Panc1 (cell line): ENCODE measurements at regions not wholly inside any gene's neighbourhood (a gene's known extent, or its start where the extent isn't known, plus 50 kb on each side); places are given as distances from the start of the nearest gene placed in this dataset.
A peak's percentile ranks its signal among the peaks of the same experiment; 100 is the strongest.

Source experiments
- ATAC-seq: fragments of 200-7000 bp; cut with Tn5 transposase; 2 replicates; pipeline ENCODE4 v1.9.1; 2020; ENCODE audit warnings: mild to moderate bottlenecking, moderate library complexity
- BruUV-seq: library from RNA; stranded (reverse); fragments of 400-500 nt; replicated peaks from 2 replicates; lab custom pipeline; 2021; lab: Mats Ljungman, UMichigan
- CTCF ChIA-PET: fragments of 300-600 bp; sonication (Branson Sonifier 250); formaldehyde crosslinking; loops from one replicate; lab custom pipeline; 2022; ENCODE audit warnings: antibody characterized with exemption; lab: Charles Lee
- POLR2A ChIA-PET: fragments of 300-600 bp; sonication (Branson Sonifier 250); formaldehyde crosslinking; loops from one replicate; lab custom pipeline; 2022; ENCODE audit warnings: antibody characterized with exemption; lab: Charles Lee
- DNase-seq: peaks from one replicate; pipeline ENCODE4 v3.0.0-alpha.2; 2010; ENCODE audit warnings: low read depth, low spot score
- H3K27ac ChIP-seq: 2 replicates; pipeline ENCODE4 v1.5.1; 2011; ENCODE audit warnings: mild to moderate bottlenecking, low read length, inconsistent platforms
- H3K27me3 ChIP-seq: fragments of 200-500 bp; sonication (Bioruptor generic); 2 replicates; pipeline ENCODE4 v1.6.0; 2014; ENCODE audit warnings: low read length, inconsistent platforms; ENCODE audit not compliant: control insufficient read depth, insufficient read depth
- H3K36me3 ChIP-seq: fragments of 200-500 bp; sonication (Bioruptor generic); 2 replicates; pipeline ENCODE4 v1.5.1; 2014; ENCODE audit warnings: inconsistent platforms, mild to moderate bottlenecking, low read length, moderate library complexity; ENCODE audit not compliant: control insufficient read depth, insufficient read depth
- H3K4me1 ChIP-seq: 2 replicates; pipeline ENCODE4 v1.5.1; 2011; ENCODE audit warnings: inconsistent platforms, mild to moderate bottlenecking, low read length, moderate library complexity; ENCODE audit not compliant: control insufficient read depth, insufficient read depth
- H3K4me3 ChIP-seq, 2 experiments: 2 replicates each; pipeline ENCODE4 v1.5.1; 2011 to 2012; ENCODE audit warnings: low read depth in 2 of 2, low read length in 2 of 2, mild to moderate bottlenecking in 2 of 2, inconsistent platforms in 1 of 2, moderate library complexity in 1 of 2
- H3K9me3 ChIP-seq: fragments of 200-500 bp; sonication (Bioruptor generic); 2 replicates; pipeline ENCODE4 v1.5.1; 2014; ENCODE audit warnings: low read depth, mild to moderate bottlenecking, inconsistent platforms, low read length, moderate library complexity; ENCODE audit not compliant: control insufficient read depth, insufficient read depth
- CTCF ChIP-seq: fragments of 450-650 bp; IDR thresholded peaks from 2 replicates; pipeline ENCODE4 v1.5.1; 2017; ENCODE audit warnings: mild to moderate bottlenecking
- POLR2AphosphoS5 ChIP-seq: IDR thresholded peaks from 2 replicates; pipeline ENCODE4 v1.6.1; 2012; ENCODE audit warnings: mild to moderate bottlenecking, low read depth, low read length, moderate library complexity
- REST ChIP-seq, 2 experiments: IDR thresholded peaks; 2 replicates each; pipeline ENCODE4 v1.6.1; 2011 to 2012; ENCODE audit warnings: low read depth in 2 of 2, control low read depth in 1 of 2, low read length in 1 of 2, mild to moderate bottlenecking in 1 of 2, moderate library complexity in 1 of 2; ENCODE audit not compliant: insufficient read depth in 1 of 2
- SIN3A ChIP-seq: IDR thresholded peaks from 2 replicates; pipeline ENCODE4 v1.6.1; 2012; ENCODE audit warnings: low read depth, mild to moderate bottlenecking, low read length, moderate library complexity, borderline replicate concordance; ENCODE audit not compliant: insufficient read depth
- TCF7L2 ChIP-seq: IDR thresholded peaks from 2 replicates; pipeline ENCODE4 v1.6.1; 2011; ENCODE audit warnings: mild to moderate bottlenecking, low read depth, low read length, inconsistent platforms
- in situ Hi-C: cut with HindIII; loops from 2 replicates; pipeline ENCODE4 v1.10.0; 2016; ENCODE audit warnings: low sequenced_read_pairs, low pct_unique_long_range_greater_than_20kb
- intact Hi-C: fragments of 100-400 bp; cut with micrococcal nuclease; formaldehyde crosslinking; loops from one replicate; pipeline ENCODE4 v1.10.0; 2022; ENCODE audit not compliant: unreplicated experiment

GRCh38 chr5:152864991-152865390 lies 459.9 kb upstream of the NMUR2 start:
- H3K4me1 ChIP-seq: no peaks in the 10 kb centered on the region
- H3K4me3 ChIP-seq: no peak overlapping the region
- CTCF ChIA-PET: no interaction called here
- no peak for DNase-seq
- no peak overlapping the region for H3K27ac ChIP-seq
- H3K36me3 ChIP-seq: no peaks in the 10 kb centered on the region
- in situ Hi-C loops (no loop called here), intact Hi-C loops (no loop called here)
- H3K27me3 ChIP-seq: no peaks in the 10 kb centered on the region
- POLR2A ChIA-PET: no interaction called here
- ATAC-seq: no peak
- no peaks in the 10 kb centered on the region for H3K9me3 ChIP-seq
- BruUV-seq: no TSS peak
- peak in 1 of 2 experiments; percentile 55; a peak in 2 of 4 replicates for TF ChIP-seq REST (IDR thresholded peaks at IDR 0.05; ENCODE audit: insufficient read depth in 1 of 2, low read depth in 2 of 2, low read length in 1 of 2)
- no peak for TF ChIP-seq SIN3A

- no TSS peak for BruUV-seq
- Histone ChIP-seq H3K27ac (no peak overlapping the region), H3K9me3 (no peaks in the 10 kb centered on the region), H3K4me1 (no peaks in the 10 kb centered on the region), H3K27me3 (no peaks in the 10 kb centered on the region), H3K36me3 (no peaks in the 10 kb centered on the region), H3K4me3 (no peak overlapping the region)
- ATAC-seq: no peak
- POLR2A ChIA-PET: no interaction called here
- in situ Hi-C loops: no loop called here
- TF ChIP-seq REST (IDR thresholded peaks at IDR 0.05; ENCODE audit: insufficient read depth in 1 of 2, low read depth in 2 of 2, low read length in 1 of 2) (no peak), POLR2AphosphoS5 (no peak), CTCF (no peak), TCF7L2 (no peak), SIN3A (no peak)
- CTCF ChIA-PET: no interaction called here
- intact Hi-C loops: no loop called here
- DNase-seq: no peak
Observed at GRCh38 chr5:152869971-152870370, 464.9 kb upstream of the NMUR2 start.
